Natural killer cell (primary cell): ENCODE measurements at regions not wholly inside any gene's neighbourhood (a gene's known extent, or its start where the extent isn't known, plus 50 kb on each side); places are given as distances from the start of the nearest gene placed in this dataset.

Experiments used
- ATAC-seq, 3 donors: fragments of 150-1000 bp in 2 of 3; fragments of 200-7000 bp in 1 of 3; cut with Tn5 transposase; 1 replicate in 1 of 3; 2 replicates in 2 of 3; pipeline ENCODE4 v1.10.0; 2021; ENCODE audit warnings: mild to moderate bottlenecking in 2 of 3, moderate library complexity in 2 of 3
- DNase-seq, 2 donors: peaks; one replicate each; pipeline versions ENCODE4 v3.0.0 to v3.0.0-alpha.2; 2013 to 2021; ENCODE audit warnings: mixed read lengths in 1 of 2
- H3K27ac ChIP-seq: one replicate; pipeline ENCODE4 v1.5.1; 2013; ENCODE audit warnings: mild to moderate bottlenecking, low read length
- H3K27me3 ChIP-seq: one replicate; pipeline ENCODE4 v1.6.1; 2013; ENCODE audit warnings: low read length; ENCODE audit not compliant: control insufficient read depth, insufficient read depth
- H3K36me3 ChIP-seq: one replicate; pipeline ENCODE4 v1.6.1; 2013; ENCODE audit warnings: low read length; ENCODE audit not compliant: control insufficient read depth, insufficient read depth
- H3K4me1 ChIP-seq: one replicate; pipeline ENCODE4 v1.6.1; 2013; ENCODE audit warnings: low read length; ENCODE audit not compliant: control insufficient read depth, insufficient read depth
- H3K4me3 ChIP-seq: one replicate; pipeline ENCODE4 v1.5.1; 2013; ENCODE audit warnings: low read length
- H3K9me3 ChIP-seq: one replicate; pipeline ENCODE4 v1.6.1; 2013; ENCODE audit warnings: low read length; ENCODE audit not compliant: control insufficient read depth, insufficient read depth
- H3K27ac Mint-ChIP-seq, 2 donors: one replicate each; pipeline ENCODE4 v1.8.0; 2022; ENCODE audit warnings: mild to moderate bottlenecking in 2 of 2, mixed read lengths in 2 of 2, moderate library complexity in 1 of 2
- H3K27me3 Mint-ChIP-seq, 2 donors: one replicate each; pipeline ENCODE4 v1.8.0; 2022; ENCODE audit warnings: low read depth in 2 of 2, mixed read lengths in 2 of 2
- H3K36me3 Mint-ChIP-seq: one replicate; pipeline ENCODE4 v1.8.0; 2022; ENCODE audit warnings: mixed read lengths
- H3K4me1 Mint-ChIP-seq, 2 donors: one replicate each; pipeline ENCODE4 v1.8.0; 2022; ENCODE audit warnings: mixed read lengths in 2 of 2
- H3K4me3 Mint-ChIP-seq: one replicate; pipeline ENCODE4 v1.8.0; 2022; ENCODE audit warnings: mild to moderate bottlenecking, moderate library complexity, mixed read lengths
- H3K9me3 Mint-ChIP-seq, 2 donors: one replicate each; pipeline ENCODE4 v1.8.0; 2022; ENCODE audit warnings: mixed read lengths in 2 of 2
- WGBS: methylation state at CpG from one replicate; pipeline ENCODE4 v1.1.7; 2013; ENCODE audit warnings: missing lambda C conversion rate; ENCODE audit not compliant: insufficient coverage; 5-methylcytosine and 5-hydroxymethylcytosine counted together
- intact Hi-C: fragments of 100-400 bp; cut with micrococcal nuclease; formaldehyde crosslinking; loops from one replicate; pipeline ENCODE4 v1.14.2; 2022
- TF ChIP-seq, protein P1 (sequence below): fragments of 200-600 bp; IDR thresholded peaks from one replicate; pipeline ENCODE4 v1.8.0; 2022; ENCODE audit warnings: antibody characterized with exemption

DNA sequence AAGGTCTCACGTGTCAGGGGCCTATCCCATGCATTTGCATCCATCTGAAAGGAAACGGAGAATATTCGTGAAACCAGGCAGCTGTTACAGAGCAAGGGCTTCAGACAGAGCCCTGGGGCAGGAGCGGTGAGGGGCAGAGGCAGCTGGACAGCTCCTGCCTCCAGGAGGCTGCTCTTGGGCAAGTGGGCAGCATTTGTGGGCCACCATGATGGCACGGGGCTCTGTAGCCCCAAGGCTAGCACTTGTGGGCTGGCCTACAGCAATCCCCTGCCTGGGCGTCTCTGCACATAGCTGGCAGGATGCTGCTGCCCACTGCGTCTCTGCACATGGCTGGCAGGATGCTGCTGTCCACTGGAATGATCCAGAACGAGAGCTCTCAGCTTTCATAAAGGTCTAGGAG is 52.8 kb upstream of the PTMA start:
- Histone ChIP-seq H3K27me3 (no peaks in the 10 kb centered on the region), H3K4me3 (no peak overlapping the region), H3K4me1 (no peaks in the 10 kb centered on the region), H3K27ac (no peak overlapping the region), H3K36me3 (no peaks in the 10 kb centered on the region), H3K9me3 (no peaks in the 10 kb centered on the region)
- TF ChIP-seq, protein P1, sequence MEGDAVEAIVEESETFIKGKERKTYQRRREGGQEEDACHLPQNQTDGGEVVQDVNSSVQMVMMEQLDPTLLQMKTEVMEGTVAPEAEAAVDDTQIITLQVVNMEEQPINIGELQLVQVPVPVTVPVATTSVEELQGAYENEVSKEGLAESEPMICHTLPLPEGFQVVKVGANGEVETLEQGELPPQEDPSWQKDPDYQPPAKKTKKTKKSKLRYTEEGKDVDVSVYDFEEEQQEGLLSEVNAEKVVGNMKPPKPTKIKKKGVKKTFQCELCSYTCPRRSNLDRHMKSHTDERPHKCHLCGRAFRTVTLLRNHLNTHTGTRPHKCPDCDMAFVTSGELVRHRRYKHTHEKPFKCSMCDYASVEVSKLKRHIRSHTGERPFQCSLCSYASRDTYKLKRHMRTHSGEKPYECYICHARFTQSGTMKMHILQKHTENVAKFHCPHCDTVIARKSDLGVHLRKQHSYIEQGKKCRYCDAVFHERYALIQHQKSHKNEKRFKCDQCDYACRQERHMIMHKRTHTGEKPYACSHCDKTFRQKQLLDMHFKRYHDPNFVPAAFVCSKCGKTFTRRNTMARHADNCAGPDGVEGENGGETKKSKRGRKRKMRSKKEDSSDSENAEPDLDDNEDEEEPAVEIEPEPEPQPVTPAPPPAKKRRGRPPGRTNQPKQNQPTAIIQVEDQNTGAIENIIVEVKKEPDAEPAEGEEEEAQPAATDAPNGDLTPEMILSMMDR: no peak
- ATAC-seq: no peak
- DNase-seq: no peak
- no peaks in the 10 kb centered on the region for H3K9me3 Mint-ChIP-seq
- no peaks in the 10 kb centered on the region for H3K4me1 Mint-ChIP-seq
- WGBS: 87% methylated on average over 8 of the region's 8 CpGs
- H3K27ac Mint-ChIP-seq: no peak overlapping the region
- no peaks in the 10 kb centered on the region for H3K36me3 Mint-ChIP-seq
- H3K27me3 Mint-ChIP-seq: no peaks in the 10 kb centered on the region
- H3K4me3 Mint-ChIP-seq: no peak overlapping the region
- intact Hi-C loops: no loop called here

- H3K4me3 Mint-ChIP-seq: no peak overlapping the region
- no peaks in the 10 kb centered on the region for H3K36me3 Mint-ChIP-seq
- H3K9me3 Mint-ChIP-seq: no peaks in the 10 kb centered on the region
- H3K27me3 ChIP-seq: no peaks in the 10 kb centered on the region
- no peak overlapping the region for H3K4me3 ChIP-seq
- no peaks in the 10 kb centered on the region for H3K4me1 ChIP-seq
- no peak overlapping the region for H3K27ac Mint-ChIP-seq
- no peaks in the 10 kb centered on the region for H3K27me3 Mint-ChIP-seq
- no peaks in the 10 kb centered on the region for H3K9me3 ChIP-seq
- intact Hi-C loops: no loop called here
- no peaks in the 10 kb centered on the region for H3K4me1 Mint-ChIP-seq
- no peak overlapping the region for H3K27ac ChIP-seq
- TF ChIP-seq, protein P1: no peak
- WGBS: 83% methylated on average over 6 of the region's 6 CpGs
- DNase-seq (no peak), ATAC-seq (no peak)
- H3K36me3 ChIP-seq: no peaks in the 10 kb centered on the region
These were observed 52.4 kb upstream of the PTMA start for GRCh38 chr2:231655894-231656293.
